Gastroesophageal sphincter (tissue), 3 donors: ENCODE measurements at regions not wholly inside any gene's neighbourhood (a gene's known extent, or its start where the extent isn't known, plus 50 kb on each side); places are given as distances from the start of the nearest gene placed in this dataset.

Experiments
- CTCF ChIP-seq, 4 experiments: fragments of 200-600 bp in 2 of 4; fragments of 450-650 bp in 2 of 4; sonication (generic) in 1 of 4; IDR thresholded peaks; one replicate each; pipeline ENCODE4 v1.5.1; 2017 to 2019; ENCODE audit warnings: antibody characterized with exemption in 4 of 4, mild to moderate bottlenecking in 2 of 4, moderate library complexity in 2 of 4
- EP300 ChIP-seq: sonication (generic); formaldehyde crosslinking; IDR thresholded peaks from one replicate; pipeline ENCODE4 v1.6.1; 2017; ENCODE audit warnings: antibody characterized with exemption, mild to moderate bottlenecking
- POLR2A ChIP-seq, 2 donors: fragments of 450-650 bp; IDR thresholded peaks; one replicate each; pipeline ENCODE4 v1.6.1; 2017; ENCODE audit warnings: antibody characterized with exemption in 2 of 2, mild to moderate bottlenecking in 2 of 2, moderate library complexity in 1 of 2
- POLR2AphosphoS5 ChIP-seq: sonication (generic); formaldehyde crosslinking; IDR thresholded peaks from one replicate; pipeline ENCODE4 v1.6.1; 2017; ENCODE audit warnings: antibody characterized with exemption

DNA sequence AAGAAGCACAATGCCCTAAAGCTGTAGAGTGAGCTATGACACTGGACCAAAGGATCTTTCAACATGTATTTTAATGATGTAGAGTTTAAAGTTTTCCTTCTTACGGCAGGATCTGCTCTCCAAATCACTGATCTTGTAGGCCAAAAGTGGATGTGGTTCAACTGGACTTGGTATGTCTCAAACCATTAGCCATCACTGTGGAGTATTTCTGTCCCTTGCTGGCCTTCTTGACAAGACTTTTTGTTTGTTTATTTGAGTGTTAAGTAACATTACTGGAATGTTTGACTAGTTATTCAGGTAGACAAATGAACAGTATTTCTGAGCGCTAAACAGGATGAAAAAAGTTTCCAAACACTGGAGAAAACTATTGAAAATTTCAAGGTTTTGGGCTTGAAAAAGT, 472.7 kb upstream of the CFAP20DC start:
- TF ChIP-seq POLR2AphosphoS5 = no peak
- no peak for TF ChIP-seq CTCF (IDR thresholded peaks at IDR 0.05)
- TF ChIP-seq POLR2A (IDR thresholded peaks at IDR 0.05) = no peak
- no peak for TF ChIP-seq EP300
